ACC112 (cell line): ENCODE measurements at regions not wholly inside any gene's neighbourhood (a gene's known extent, or its start where the extent isn't known, plus 50 kb on each side); places are given as distances from the start of the nearest gene placed in this dataset.
A peak's percentile ranks its signal among the peaks of the same experiment; 100 is the strongest.
"Not testable (repeated sequence)": the region's sequence is repeated elsewhere in the genome, so short reads cannot be mapped to it uniquely, and the experiment has no call there.

Experiments
- H2AFZ ChIP-seq: fragments of 200-600 bp; sonication (generic); one replicate; pipeline ENCODE4 v1.6.0; 2017; ENCODE audit warnings: antibody characterized with exemption, low read length; ENCODE audit not compliant: unreplicated experiment
- H3K27ac ChIP-seq: fragments of 200-600 bp; sonication (generic); 2 replicates; pipeline ENCODE4 v1.5.1; 2014; ENCODE audit warnings: low read depth, mild to moderate bottlenecking, antibody characterized with exemption, low read length, moderate library complexity
- H3K27me3 ChIP-seq: fragments of 200-600 bp; sonication (generic); 2 replicates; pipeline ENCODE4 v1.6.1; 2014; ENCODE audit warnings: mild to moderate bottlenecking, antibody characterized with exemption, low read length, moderate library complexity, mixed read lengths; ENCODE audit not compliant: insufficient read depth
- H3K36me3 ChIP-seq: fragments of 200-600 bp; sonication (generic); 2 replicates; pipeline ENCODE4 v1.6.1; 2016; ENCODE audit warnings: mild to moderate bottlenecking, antibody characterized with exemption, low read length, moderate library complexity, mixed read lengths; ENCODE audit not compliant: insufficient read depth
- H3K4me1 ChIP-seq: fragments of 200-600 bp; sonication (generic); one replicate; pipeline ENCODE4 v1.6.1; 2016; ENCODE audit warnings: low read length, mixed read lengths; ENCODE audit not compliant: insufficient read depth, unreplicated experiment, control insufficient read depth
- H3K4me3 ChIP-seq: fragments of 200-600 bp; sonication (generic); 2 replicates; pipeline ENCODE4 v1.5.1; 2014; ENCODE audit warnings: mild to moderate bottlenecking, low read depth, low read length
- H3K79me2 ChIP-seq: fragments of 200-600 bp; sonication (generic); one replicate; pipeline ENCODE4 v1.6.0; 2016; ENCODE audit warnings: low read length; ENCODE audit not compliant: control insufficient read depth, unreplicated experiment, insufficient read depth

DNA sequence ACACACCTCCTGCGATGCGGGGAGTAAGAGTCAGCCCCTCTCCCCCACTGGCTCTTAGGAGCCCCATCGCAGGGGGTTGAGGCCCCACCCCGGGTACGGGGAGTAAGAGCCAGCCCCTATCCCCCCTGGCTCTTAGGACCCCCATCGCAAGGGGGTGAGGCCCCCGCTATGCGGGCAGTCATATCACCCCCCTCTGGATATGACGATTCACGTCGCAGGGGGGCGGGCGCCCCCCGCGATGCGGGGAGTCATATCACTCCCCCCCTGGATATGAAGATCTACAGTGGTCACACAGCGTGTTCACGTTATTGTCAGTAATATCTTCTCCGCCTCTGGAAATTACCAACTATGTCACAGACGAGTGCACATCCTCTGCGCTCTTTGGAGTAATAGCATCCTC, 61.1 kb downstream of the DEFB131A start:
- H3K36me3 ChIP-seq, H3K27ac ChIP-seq, H2AFZ ChIP-seq, H3K27me3 ChIP-seq, H3K4me3 ChIP-seq, H3K79me2 ChIP-seq, H3K4me1 ChIP-seq: not testable (repeated sequence)

DNA sequence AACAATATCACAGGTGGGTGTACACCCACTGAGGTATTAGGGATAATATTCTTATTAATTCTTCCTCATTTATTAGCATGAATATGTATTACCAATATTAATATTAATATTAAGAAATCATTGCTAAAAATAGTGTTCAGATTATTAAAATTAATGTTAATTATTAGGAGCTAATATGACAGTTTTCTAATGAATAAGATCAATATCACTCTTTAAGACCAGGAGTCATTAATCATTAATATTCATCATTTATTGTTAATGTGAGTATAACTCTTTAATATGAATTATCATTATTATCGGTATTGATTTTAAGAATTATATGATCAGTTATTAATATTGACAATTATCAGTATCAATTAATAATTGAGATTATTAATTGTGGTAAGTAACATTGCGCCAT, 62.5 kb downstream of the DEFB131A start:
- H3K79me2 ChIP-seq, H3K27ac ChIP-seq, H3K36me3 ChIP-seq, H3K4me1 ChIP-seq, H3K4me3 ChIP-seq, H2AFZ ChIP-seq, H3K27me3 ChIP-seq: not testable (repeated sequence)

DNA sequence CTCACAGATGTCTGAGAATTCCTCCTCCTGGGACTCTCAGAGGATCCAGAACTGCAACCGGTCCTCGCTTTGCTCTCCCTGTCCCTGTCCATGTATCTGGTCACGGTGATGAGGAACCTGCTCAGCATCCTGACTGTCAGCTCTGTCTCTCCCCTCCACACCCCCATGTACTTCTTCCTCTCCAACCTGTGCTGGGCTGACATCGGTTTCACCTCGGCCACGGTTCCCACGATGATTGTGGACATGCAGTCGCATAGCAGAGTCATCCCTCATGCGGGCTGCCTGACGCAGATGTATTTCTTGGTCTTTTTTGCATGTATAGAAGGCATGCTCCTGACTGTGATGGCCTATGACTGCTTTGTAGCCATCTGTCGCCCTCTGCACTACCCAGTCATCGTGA, 68.7 kb downstream of the DEFB131A start:
- not testable (repeated sequence) for H3K4me3 ChIP-seq, H2AFZ ChIP-seq, H3K79me2 ChIP-seq, H3K4me1 ChIP-seq, H3K36me3 ChIP-seq, H3K27ac ChIP-seq, H3K27me3 ChIP-seq

DNA sequence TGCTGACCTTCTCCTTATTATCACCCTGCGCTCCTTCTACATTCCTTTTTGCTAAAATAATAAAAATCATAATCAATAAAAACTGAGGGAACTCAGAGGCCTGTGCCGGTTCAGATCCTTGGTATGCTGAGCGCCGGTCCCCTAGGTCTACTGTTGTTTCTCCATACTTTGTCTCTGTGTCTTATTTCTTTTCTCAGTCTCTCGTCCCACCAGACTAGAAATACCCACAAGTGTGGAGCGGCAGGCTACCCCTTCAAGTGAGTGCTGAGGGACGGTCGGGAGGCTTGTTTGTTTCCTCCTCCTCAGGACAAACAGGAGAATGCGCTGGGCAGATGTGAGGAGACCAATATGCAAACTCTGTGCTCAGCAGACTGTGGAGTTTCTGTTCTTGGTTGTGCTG, 75.4 kb downstream of the DEFB131A start:
- not testable (repeated sequence) for H3K27ac ChIP-seq, H3K36me3 ChIP-seq, H3K27me3 ChIP-seq, H3K4me1 ChIP-seq, H3K4me3 ChIP-seq, H2AFZ ChIP-seq, H3K79me2 ChIP-seq

DNA sequence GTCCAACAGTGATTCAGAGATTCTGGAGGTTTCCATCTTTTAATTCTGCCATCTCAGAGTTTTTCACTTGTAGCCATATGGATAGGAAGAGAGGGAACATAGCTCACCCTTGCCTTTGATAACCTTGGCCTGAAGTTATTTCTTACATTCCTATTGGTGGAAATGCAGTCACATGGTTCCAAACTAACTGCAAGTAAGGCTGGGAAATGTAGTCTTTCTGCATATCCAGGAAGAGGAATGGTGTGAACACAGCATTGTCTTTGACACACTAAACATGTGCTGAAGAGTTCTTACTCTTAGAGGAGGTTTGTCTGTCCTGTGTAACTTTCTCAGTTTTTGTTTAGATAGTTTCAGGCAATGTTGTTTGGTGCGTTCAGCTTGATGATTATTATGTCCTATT, 78.7 kb downstream of the DEFB131A start:
- H3K36me3 ChIP-seq, H3K4me1 ChIP-seq, H3K4me3 ChIP-seq, H3K27me3 ChIP-seq, H3K79me2 ChIP-seq, H3K27ac ChIP-seq, H2AFZ ChIP-seq: not testable (repeated sequence)

DNA sequence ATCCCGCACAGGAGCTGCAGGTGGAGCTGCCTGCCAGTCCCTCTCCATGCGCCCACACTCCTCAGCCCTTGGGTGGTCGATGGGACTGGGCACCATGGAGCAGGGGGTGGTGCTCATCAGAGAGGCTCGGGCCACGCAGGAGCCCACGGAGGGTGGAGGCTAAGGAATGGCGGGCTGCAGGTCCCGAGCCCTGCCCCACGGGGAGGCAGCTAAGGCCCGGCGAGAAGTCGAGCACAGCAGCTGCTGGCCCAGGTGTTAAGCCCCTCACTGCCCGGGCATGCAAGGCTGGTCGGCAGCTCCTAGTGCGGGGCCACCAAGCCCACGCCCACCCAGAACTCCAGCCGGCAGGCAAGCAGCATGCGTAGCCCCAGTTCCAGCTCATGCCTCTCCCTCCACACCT, 80.2 kb downstream of the DEFB131A start:
- H3K27me3 ChIP-seq, H3K79me2 ChIP-seq, H2AFZ ChIP-seq, H3K4me3 ChIP-seq, H3K27ac ChIP-seq, H3K4me1 ChIP-seq, H3K36me3 ChIP-seq: not testable (repeated sequence)

DNA sequence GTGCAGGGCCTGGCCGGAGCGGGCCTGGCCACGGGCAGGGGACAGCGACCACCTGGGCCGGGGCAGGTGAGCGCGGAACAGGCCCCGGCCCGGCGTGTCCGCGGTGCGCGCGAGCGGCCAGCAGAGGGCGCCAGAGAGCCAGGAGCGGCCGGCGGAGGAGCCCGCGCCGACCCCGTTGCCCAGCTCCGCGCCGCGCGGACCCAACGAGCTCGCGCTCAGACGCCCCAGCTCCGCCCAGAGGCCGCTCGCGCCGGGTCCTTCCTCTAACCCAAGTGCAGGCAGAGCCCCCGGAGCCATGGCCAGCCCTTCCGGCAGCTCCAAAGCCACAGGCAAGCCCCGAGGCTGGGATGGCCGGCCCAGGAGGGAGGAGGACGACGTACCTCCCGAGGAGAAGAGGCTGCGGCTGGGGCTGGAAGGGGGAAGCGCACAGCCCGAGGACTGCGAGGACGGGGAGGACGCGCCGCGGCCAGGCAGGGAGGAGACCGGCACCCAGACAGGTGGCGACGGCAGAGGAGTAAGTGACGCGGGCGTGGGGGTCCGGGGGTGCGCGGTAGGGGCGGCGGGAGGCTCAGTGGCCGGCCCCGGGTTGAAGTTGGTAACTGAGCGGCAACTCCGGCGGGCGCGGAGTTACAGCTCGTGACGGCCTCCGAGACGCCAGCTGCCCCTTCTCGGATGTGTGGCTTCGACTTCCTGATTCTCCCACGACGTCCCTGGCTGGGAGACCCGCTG, 88.1 kb downstream of the DEFB131A start:
- H3K27me3 ChIP-seq, H3K36me3 ChIP-seq, H2AFZ ChIP-seq, H3K4me1 ChIP-seq, H3K27ac ChIP-seq, H3K79me2 ChIP-seq: not testable (repeated sequence)
- H3K4me3 ChIP-seq: peak overlapping the region; percentile 45; the same call in 1 of the 2 replicates

DNA sequence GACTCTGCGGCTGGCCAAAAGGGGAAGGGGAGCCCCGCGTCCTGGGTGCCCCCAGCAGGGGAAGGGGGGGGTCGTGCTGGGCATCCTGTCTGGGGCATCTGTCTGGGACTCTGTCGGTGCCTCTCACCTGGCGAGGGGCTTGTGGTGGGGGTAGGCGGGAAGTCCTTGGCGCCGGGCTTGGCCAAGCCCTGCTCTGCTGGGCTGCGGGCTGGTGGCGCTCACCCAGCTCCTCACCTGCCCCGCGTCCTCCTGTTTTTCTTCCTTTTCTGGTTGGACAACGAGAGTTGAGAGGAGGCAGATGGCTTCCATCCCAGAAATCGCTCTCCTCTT, 88.6 kb downstream of the DEFB131A start:
- not testable (repeated sequence) for H3K36me3 ChIP-seq, H3K79me2 ChIP-seq, H3K4me3 ChIP-seq, H3K27me3 ChIP-seq, H3K27ac ChIP-seq, H2AFZ ChIP-seq, H3K4me1 ChIP-seq

DNA sequence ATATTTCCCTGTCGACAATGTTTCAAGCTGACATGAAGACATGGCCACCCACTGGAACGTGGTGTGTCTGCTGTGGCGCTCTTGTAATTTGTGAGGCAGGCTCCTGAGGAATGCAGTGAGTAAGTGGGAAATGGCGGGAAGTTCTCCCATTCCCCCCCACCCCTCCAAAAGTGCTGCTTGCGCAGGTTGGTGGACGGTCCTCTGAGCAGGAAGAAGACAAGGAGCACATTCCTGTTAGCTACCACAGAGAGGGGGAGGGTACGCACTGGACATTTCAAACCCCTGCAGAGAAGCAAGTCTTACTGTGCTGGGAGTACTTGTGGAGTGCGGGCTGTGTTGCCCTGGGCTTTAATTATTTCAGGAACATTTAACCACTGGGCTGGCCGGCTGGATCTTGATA, 92.9 kb downstream of the DEFB131A start:
- not testable (repeated sequence) for H3K4me1 ChIP-seq, H3K79me2 ChIP-seq, H3K36me3 ChIP-seq, H2AFZ ChIP-seq, H3K4me3 ChIP-seq, H3K27me3 ChIP-seq, H3K27ac ChIP-seq

DNA sequence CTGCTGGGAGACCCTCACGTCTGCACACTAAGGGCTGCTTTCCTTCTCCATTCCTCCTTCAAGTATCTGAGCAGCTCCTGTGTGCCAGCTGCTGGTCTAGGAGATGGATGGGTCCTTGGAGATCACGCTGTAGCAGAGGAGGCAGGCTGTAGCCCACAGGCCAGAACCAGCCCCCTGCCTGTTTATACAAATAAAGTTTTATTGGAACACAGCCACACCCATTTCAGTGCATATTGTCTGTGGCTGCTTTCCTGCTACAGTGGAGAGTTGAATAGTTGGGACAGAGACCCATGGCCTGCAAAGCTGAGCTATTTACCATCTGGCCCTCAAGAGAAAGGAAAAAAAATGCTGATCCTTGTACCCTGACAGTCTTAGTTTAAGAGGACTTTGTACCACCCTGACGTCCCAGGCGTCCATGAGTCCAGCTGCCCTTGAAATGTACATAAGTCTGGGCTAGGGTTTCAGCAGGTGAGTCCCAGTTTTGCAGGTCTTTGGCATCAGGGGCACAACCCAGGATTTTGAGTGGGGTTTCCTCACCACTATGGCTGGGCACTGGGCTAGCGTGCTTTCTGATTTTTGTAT, 95.8 kb downstream of the DEFB131A start:
- not testable (repeated sequence) for H3K27me3 ChIP-seq, H3K27ac ChIP-seq, H3K36me3 ChIP-seq, H2AFZ ChIP-seq, H3K4me3 ChIP-seq, H3K4me1 ChIP-seq, H3K79me2 ChIP-seq

DNA sequence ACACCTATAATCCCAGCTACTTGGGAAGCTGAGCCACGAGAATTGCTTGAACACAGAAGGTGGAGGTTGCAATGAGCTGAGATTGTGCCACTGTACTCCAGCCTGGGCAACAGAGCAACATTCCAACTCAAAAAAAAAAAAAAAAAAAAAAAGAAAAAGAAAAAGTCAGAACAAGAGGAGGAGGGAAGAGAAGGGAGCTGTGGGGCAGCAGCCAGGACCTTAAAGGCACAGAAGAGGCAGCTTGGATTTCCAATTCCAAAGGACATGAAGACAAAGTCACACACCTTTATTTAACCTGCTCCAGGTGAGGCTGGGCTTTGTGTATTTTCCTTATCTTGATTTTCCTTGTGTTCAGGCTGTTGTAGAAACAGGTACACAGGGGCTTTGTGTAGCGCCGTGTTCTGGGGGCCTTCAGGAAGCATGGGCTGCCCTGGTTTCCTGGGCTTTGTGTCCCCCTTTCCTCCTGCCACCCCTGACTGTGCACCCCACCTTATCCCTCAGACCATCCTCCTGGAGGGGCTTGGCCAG, 97.2 kb downstream of the DEFB131A start:
- H2AFZ ChIP-seq, H3K27ac ChIP-seq, H3K4me1 ChIP-seq, H3K4me3 ChIP-seq, H3K79me2 ChIP-seq, H3K36me3 ChIP-seq, H3K27me3 ChIP-seq: not testable (repeated sequence)
